ENCODE measurements at regions not wholly inside any gene's neighbourhood (a gene's known extent, or its start where the extent isn't known, plus 50 kb on each side); places are given as distances from the start of the nearest gene placed in this dataset.

DNA sequence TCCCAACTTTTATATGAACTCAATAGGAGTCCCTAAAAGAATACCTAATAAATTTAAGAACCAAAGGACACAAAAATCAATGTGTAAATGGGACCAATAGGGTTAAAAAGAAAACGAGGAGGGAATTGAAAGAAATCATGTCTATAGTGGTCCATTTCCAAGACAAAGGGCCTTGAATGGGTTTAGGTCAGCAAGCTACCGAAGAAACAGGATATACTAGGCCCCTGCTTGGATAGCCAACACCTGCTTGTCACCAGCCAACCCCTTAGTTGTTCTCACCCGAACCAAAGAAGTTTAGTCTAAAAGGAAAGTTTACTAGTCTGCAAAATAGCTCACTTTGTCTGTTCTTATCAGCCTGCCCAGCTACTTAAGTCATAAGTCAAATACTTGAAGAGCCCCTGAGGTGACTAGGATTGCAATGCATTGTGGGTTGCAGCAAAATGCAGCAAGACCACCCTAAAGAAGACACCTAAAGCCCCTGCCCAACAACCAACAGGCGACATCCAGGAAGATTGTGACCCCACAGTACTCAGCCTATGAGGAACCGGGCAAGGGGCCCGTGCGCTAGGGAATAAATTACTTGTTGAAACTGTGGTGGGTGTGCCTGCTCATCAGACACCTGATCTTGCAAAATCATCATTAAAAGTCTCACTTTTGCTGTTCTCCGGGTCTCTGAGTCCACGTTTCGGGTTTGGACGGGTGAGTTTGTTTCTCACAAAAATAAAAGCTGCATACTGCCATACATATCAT lies 183.9 kb upstream of the PPP1R26 start:
- no peak overlapping the region for H2AFZ ChIP-seq (ENCODE audit: insufficient read depth, low read depth, low read length, poor library complexity, severe bottlenecking)
- H4K20me1 ChIP-seq (ENCODE audit: control insufficient read depth, insufficient read depth, low read length, poor library complexity, severe bottlenecking) = no peaks in the 10 kb centered on the region
- Mint-ChIP-seq H3K4me1 (no peaks in the 10 kb centered on the region), H3K4me3 (no peak overlapping the region), H3K27ac (no peak overlapping the region), H3K27me3 (peaks cover 32% of the 10 kb centered on the region), H3K9me3 (ENCODE audit: insufficient read depth) (no peaks in the 10 kb centered on the region)
- no peak for DNase-seq
- H3K4me3 ChIP-seq (ENCODE audit: control extremely low read depth in 1 of 5, extremely low read depth in 1 of 5, insufficient read depth in 1 of 5, low read depth in 2 of 5, low read length in 4 of 5) = no peak overlapping the region
- TF ChIP-seq, protein P1, sequence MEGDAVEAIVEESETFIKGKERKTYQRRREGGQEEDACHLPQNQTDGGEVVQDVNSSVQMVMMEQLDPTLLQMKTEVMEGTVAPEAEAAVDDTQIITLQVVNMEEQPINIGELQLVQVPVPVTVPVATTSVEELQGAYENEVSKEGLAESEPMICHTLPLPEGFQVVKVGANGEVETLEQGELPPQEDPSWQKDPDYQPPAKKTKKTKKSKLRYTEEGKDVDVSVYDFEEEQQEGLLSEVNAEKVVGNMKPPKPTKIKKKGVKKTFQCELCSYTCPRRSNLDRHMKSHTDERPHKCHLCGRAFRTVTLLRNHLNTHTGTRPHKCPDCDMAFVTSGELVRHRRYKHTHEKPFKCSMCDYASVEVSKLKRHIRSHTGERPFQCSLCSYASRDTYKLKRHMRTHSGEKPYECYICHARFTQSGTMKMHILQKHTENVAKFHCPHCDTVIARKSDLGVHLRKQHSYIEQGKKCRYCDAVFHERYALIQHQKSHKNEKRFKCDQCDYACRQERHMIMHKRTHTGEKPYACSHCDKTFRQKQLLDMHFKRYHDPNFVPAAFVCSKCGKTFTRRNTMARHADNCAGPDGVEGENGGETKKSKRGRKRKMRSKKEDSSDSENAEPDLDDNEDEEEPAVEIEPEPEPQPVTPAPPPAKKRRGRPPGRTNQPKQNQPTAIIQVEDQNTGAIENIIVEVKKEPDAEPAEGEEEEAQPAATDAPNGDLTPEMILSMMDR (IDR thresholded peaks at IDR 0.05) = no peak
- no peak for TF ChIP-seq EZH2 (IDR thresholded peaks at IDR 0.05; ENCODE audit: borderline replicate concordance, insufficient read depth, low read depth, low read length, poor library complexity, severe bottlenecking)
- intact Hi-C loops (cut with micrococcal nuclease) = no loop called here
- ChIA-PET POLR2A (no interaction called here), CTCF (no interaction called here)
- H3K9me3 ChIP-seq (ENCODE audit: control extremely low read depth in 1 of 3, control insufficient read depth in 2 of 3, insufficient read depth in 1 of 3, low read length in 2 of 3) = no peaks in the 10 kb centered on the region
- H3K27me3 ChIP-seq (replicated peaks in 1 of 4; ENCODE audit: control extremely low read depth in 1 of 4, control insufficient read depth in 3 of 4, insufficient read depth in 4 of 4, low read length in 3 of 4) = no peaks in the 10 kb centered on the region
- WGBS (ENCODE audit: insufficient coverage) = no CpG with 5 or more reads among the region's 11 CpGs
- ATAC-seq (ENCODE audit: low read depth) = no peak
- no peaks in the 10 kb centered on the region for H3K79me2 ChIP-seq (ENCODE audit: control insufficient read depth, insufficient read depth, low read length)
- H3K27ac ChIP-seq (ENCODE audit: low read length in 2 of 2) = no peak overlapping the region
- H3K4me2 ChIP-seq (replicated peaks; ENCODE audit: low read depth, low read length, poor library complexity, severe bottlenecking) = no peak overlapping the region
- H3K9ac ChIP-seq (ENCODE audit: low read length) = no peak overlapping the region
- no peaks in the 10 kb centered on the region for H3K36me3 ChIP-seq (replicated peaks in 1 of 2; ENCODE audit: control extremely low read depth in 1 of 2, control insufficient read depth in 1 of 2, extremely low read depth in 1 of 2, insufficient read depth in 2 of 2, low read length in 1 of 2)
- no peaks in the 10 kb centered on the region for H3K4me1 ChIP-seq (ENCODE audit: control insufficient read depth in 2 of 2, insufficient read depth in 2 of 2, low read length in 2 of 2)

DNA sequence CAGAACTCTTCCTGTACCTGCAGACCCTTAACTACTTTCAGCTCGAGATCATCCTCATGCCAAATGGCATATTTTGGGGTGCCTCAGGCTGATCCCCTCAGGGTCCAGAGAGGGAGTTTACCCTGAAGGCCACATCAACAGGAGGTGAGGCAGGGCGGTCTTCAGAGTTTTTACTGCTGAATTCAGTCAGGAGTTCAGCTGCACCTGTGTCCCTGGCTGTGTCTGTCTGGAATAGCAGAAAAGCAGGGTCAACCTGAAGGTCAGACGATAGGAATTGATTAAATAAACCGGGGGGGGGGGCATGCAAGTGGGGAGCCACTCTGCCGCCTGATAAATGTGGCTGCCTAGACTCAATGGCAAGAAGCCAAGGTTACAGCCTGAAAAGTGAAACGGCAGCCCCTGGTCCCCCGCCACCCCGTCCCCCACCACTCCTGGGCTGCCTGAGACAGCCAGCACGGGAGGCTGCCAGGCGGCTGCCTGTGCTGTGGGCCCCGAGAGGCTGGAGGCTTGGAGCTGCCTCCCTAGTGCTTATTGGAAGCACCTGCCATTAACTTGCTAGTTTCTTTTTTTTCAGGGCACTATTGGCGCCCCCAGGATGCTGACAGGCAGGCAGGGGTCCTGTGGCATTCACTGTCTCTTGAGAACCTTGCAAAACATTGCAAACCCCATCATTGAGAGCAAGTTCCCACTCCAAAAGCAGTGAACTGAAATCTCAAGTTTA lies 182.7 kb upstream of the PPP1R26 start:
- no peak overlapping the region for H3K27ac ChIP-seq (ENCODE audit: low read length in 2 of 2)
- H3K4me2 ChIP-seq (replicated peaks; ENCODE audit: low read depth, low read length, poor library complexity, severe bottlenecking) = no peak overlapping the region
- H3K9me3 ChIP-seq (ENCODE audit: control extremely low read depth in 1 of 3, control insufficient read depth in 2 of 3, insufficient read depth in 1 of 3, low read length in 2 of 3) = no peaks in the 10 kb centered on the region
- POLR2A ChIA-PET = no interaction called here
- H3K9me3 Mint-ChIP-seq (ENCODE audit: insufficient read depth) = no peaks in the 10 kb centered on the region
- no peak overlapping the region for H3K9ac ChIP-seq (ENCODE audit: low read length)
- no peaks in the 10 kb centered on the region for H4K20me1 ChIP-seq (ENCODE audit: control insufficient read depth, insufficient read depth, low read length, poor library complexity, severe bottlenecking)
- H2AFZ ChIP-seq (ENCODE audit: insufficient read depth, low read depth, low read length, poor library complexity, severe bottlenecking) = no peak overlapping the region
- H3K27ac Mint-ChIP-seq = no peak overlapping the region
- TF ChIP-seq, protein P1 (IDR thresholded peaks at IDR 0.05) = no peak
- no peak for TF ChIP-seq EZH2 (IDR thresholded peaks at IDR 0.05; ENCODE audit: borderline replicate concordance, insufficient read depth, low read depth, low read length, poor library complexity, severe bottlenecking)
- no peaks in the 10 kb centered on the region for H3K27me3 ChIP-seq (replicated peaks in 1 of 4; ENCODE audit: control extremely low read depth in 1 of 4, control insufficient read depth in 3 of 4, insufficient read depth in 4 of 4, low read length in 3 of 4)
- no peak overlapping the region for H3K4me3 Mint-ChIP-seq
- DNase-seq (no peak), ATAC-seq (ENCODE audit: low read depth) (no peak)
- no peaks in the 10 kb centered on the region for H3K79me2 ChIP-seq (ENCODE audit: control insufficient read depth, insufficient read depth, low read length)
- H3K4me1 Mint-ChIP-seq = no peaks in the 10 kb centered on the region
- no peaks in the 10 kb centered on the region for H3K36me3 ChIP-seq (replicated peaks in 1 of 2; ENCODE audit: control extremely low read depth in 1 of 2, control insufficient read depth in 1 of 2, extremely low read depth in 1 of 2, insufficient read depth in 2 of 2, low read length in 1 of 2)
- H3K27me3 Mint-ChIP-seq = peaks cover 25% of the 10 kb centered on the region
- H3K4me1 ChIP-seq (ENCODE audit: control insufficient read depth in 2 of 2, insufficient read depth in 2 of 2, low read length in 2 of 2) = no peaks in the 10 kb centered on the region
- intact Hi-C loops (cut with micrococcal nuclease) = no loop called here
- CTCF ChIA-PET = no interaction called here
- H3K4me3 ChIP-seq (ENCODE audit: control extremely low read depth in 1 of 5, extremely low read depth in 1 of 5, insufficient read depth in 1 of 5, low read depth in 2 of 5, low read length in 4 of 5) = no peak overlapping the region
- 68% methylated on average over 11 of the region's 12 CpGs for WGBS (ENCODE audit: insufficient coverage)
